Esophagus squamous epithelium (tissue), 5 donors: ENCODE measurements at regions not wholly inside any gene's neighbourhood (a gene's known extent, or its start where the extent isn't known, plus 50 kb on each side); places are given as distances from the start of the nearest gene placed in this dataset.

Source experiments
- DNase-seq: peaks from one replicate; lab custom pipeline; 2025; lab: John Stamatoyannopoulos, UW
- H3K27ac ChIP-seq, 4 donors: fragments of 200-600 bp; sonication (generic); one replicate each; pipeline ENCODE4 v1.5.1; 2016 to 2019; ENCODE audit warnings: mild to moderate bottlenecking in 1 of 4
- H3K27me3 ChIP-seq, 4 donors: fragments of 200-600 bp; sonication (generic); 1 replicate in 3 of 4; 2 replicates in 1 of 4; pipeline versions ENCODE4 v1.5.1 to v1.6.0; 2017 to 2021; ENCODE audit warnings: antibody characterized with exemption in 1 of 4
- H3K36me3 ChIP-seq, 3 donors: fragments of 200-600 bp; sonication (generic); one replicate each; pipeline ENCODE4 v1.5.1; 2016 to 2019
- H3K4me1 ChIP-seq, 3 donors: fragments of 200-600 bp; sonication (generic); one replicate each; pipeline ENCODE4 v1.5.1; 2017 to 2019
- H3K4me3 ChIP-seq, 4 donors: fragments of 200-600 bp; sonication (generic); 1 replicate in 3 of 4; 2 replicates in 1 of 4; pipeline ENCODE4 v1.5.1; 2016 to 2019; ENCODE audit warnings: mild to moderate bottlenecking in 2 of 4, moderate library complexity in 1 of 4
- H3K9me3 ChIP-seq, 3 donors: fragments of 200-600 bp; sonication (generic); one replicate each; pipeline ENCODE4 v1.5.1; 2016 to 2019
- POLR2A ChIP-seq, 4 donors: fragments of 450-650 bp; IDR thresholded peaks; one replicate each; pipeline ENCODE4 v1.6.1; 2017; ENCODE audit warnings: antibody characterized with exemption in 4 of 4, mild to moderate bottlenecking in 4 of 4, moderate library complexity in 3 of 4
- WGBS, 2 donors: methylation state at CpG; one replicate each; pipeline ENCODE4 v1.1.5; 2018; 5-methylcytosine and 5-hydroxymethylcytosine counted together
- intact Hi-C: fragments of 100-400 bp; cut with DNase I; formaldehyde crosslinking; loops from one replicate; pipeline ENCODE4 v1.15.0; 2022
- TF ChIP-seq, protein P1 (sequence below), 6 experiments: fragments of 450-650 bp in 4 of 6; fragments of 200-600 bp in 2 of 6; sonication (generic) in 2 of 6; IDR thresholded peaks; one replicate each; pipeline ENCODE4 v1.5.1; 2016 to 2019; ENCODE audit warnings: antibody characterized with exemption in 6 of 6, mild to moderate bottlenecking in 4 of 6, moderate library complexity in 4 of 6
- donor health status: DM: yes; HTN: yes; CAD: no.

DNA sequence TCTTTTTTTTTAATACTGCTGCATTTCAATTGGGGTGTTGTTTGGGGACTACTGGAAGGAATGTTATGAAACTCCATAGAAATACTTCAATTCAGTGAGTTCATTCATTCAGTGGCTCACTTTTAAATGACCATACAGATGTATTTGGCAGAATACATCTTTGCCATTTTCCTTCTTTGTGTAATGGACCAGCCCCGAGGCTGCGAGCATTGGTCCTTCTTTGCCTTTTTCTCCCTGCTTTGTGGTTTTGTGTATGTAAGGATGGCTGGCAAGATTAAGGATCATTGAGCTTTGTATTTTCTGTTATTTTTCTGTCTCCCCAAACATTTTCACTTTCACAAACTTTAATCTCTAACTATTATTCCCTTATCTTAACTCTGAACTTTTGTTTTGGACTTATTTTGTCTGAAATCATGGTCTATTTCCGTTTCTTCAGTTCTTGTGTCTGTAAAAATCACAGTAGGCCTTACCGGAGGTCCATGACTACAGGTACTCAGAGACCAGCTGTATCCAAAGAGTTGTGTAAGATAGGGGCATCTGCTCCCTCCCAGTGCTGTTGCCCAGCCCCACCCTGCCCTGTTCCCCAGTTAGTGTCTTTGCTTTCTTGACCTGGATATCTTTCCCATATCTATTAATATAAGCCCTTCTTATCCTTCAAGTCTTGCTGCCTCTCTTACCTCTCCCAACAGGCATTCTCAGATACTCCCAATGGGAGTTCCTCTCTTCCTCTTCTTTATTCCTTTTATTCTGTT lies 154.3 kb upstream of the DMRT1 start:
- H3K4me3 ChIP-seq = peak overlapping the region; percentile 10 to 54 (median 34)
- intact Hi-C loops = no loop called here
- no peaks in the 10 kb centered on the region for H3K9me3 ChIP-seq
- peak overlapping the region; percentile 88 to 92 (median 90) for H3K27ac ChIP-seq
- H3K36me3 ChIP-seq = peaks cover 0 to 4% (median 0%) of the 10 kb centered on the region in 3 donors
- DNase-seq = no peak
- no peaks in the 10 kb centered on the region for H3K27me3 ChIP-seq
- H3K4me1 ChIP-seq = peaks cover 27 to 99% (median 70%) of the 10 kb centered on the region in 3 donors
- 91% methylated on average over 4 of the region's 4 CpGs for WGBS, 2 donors
- TF ChIP-seq, protein P1, sequence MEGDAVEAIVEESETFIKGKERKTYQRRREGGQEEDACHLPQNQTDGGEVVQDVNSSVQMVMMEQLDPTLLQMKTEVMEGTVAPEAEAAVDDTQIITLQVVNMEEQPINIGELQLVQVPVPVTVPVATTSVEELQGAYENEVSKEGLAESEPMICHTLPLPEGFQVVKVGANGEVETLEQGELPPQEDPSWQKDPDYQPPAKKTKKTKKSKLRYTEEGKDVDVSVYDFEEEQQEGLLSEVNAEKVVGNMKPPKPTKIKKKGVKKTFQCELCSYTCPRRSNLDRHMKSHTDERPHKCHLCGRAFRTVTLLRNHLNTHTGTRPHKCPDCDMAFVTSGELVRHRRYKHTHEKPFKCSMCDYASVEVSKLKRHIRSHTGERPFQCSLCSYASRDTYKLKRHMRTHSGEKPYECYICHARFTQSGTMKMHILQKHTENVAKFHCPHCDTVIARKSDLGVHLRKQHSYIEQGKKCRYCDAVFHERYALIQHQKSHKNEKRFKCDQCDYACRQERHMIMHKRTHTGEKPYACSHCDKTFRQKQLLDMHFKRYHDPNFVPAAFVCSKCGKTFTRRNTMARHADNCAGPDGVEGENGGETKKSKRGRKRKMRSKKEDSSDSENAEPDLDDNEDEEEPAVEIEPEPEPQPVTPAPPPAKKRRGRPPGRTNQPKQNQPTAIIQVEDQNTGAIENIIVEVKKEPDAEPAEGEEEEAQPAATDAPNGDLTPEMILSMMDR (IDR thresholded peaks at IDR 0.05) = no peak
- no peak for TF ChIP-seq POLR2A (IDR thresholded peaks at IDR 0.05)

DNA sequence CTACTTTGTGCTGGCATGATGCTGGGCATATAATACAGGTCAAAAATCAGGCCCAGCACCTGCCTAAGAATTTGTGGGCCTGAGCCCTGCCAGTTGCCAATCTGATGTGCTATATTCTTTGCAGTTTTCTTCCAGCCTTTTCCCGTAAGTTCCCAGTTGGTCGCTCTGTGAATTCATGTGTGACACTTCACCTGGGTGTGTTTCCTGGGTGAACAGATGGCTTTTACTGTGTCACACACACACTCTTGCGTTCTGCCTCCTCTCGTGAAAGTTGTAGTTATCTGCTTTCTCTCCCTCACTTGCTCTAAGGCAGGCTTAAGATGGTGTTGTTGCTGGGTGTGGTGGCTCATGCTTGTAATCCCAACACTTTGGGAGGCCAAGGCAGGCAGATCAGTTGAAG lies 153.5 kb upstream of the DMRT1 start:
- Histone ChIP-seq H3K36me3 (peaks cover 0 to 4% (median 0%) of the 10 kb centered on the region in 3 donors), H3K9me3 (no peaks in the 10 kb centered on the region), H3K4me1 (peaks cover 23 to 100% (median 72%) of the 10 kb centered on the region in 3 donors), H3K27me3 (no peaks in the 10 kb centered on the region), H3K4me3 (peak overlapping the region; percentile 10 to 54 (median 34)), H3K27ac (peak overlapping the region; percentile 69 to 92 (median 90))
- intact Hi-C loops = no loop called here
- TF ChIP-seq, protein P1 (IDR thresholded peaks at IDR 0.05) = no peak
- no peak for TF ChIP-seq POLR2A (IDR thresholded peaks at IDR 0.05)
- 77 to 80% methylated on average over 4 of the region's 4 CpGs for WGBS, 2 donors
- DNase-seq = no peak

DNA sequence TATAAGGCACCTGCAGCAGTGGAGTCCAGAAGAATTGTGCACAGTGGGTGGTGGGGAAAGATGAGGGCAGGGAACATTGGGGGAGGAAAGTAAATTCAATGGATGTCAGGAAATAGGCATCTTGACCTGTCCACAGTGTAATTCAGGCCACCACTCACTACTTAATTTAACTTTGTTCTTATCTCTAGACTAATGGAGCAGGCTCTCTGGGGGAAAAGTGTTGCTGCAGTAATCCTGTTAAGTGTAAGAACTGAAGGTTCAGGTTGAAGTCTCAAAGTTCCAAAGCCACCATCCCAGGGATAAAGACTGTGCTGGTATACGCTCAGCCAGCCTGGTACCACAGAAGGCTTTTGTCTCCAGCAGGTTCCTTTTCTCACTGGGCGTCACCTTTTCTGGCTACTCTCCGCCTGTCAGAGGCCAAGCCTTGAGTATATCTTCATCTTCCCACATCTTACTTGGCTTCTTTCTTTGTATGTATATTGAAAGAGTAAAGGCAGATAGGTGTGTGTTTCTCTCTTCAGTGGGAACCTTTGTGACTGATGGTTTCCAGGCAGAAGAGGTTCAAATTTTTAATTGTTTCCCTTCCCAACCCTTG lies 150.9 kb upstream of the DMRT1 start:
- H3K27ac ChIP-seq = peak overlapping the region; percentile 33 to 92 (median 74)
- WGBS, 2 donors = 54 to 89% methylated on average over 2 to 3 of the region's 3 CpGs
- H3K9me3 ChIP-seq = no peaks in the 10 kb centered on the region
- no peak for DNase-seq
- intact Hi-C loops = loop anchor here (10.0 kb wide), 1 partner anchor 76 kb away; no protein-coding TSS in a partner anchor
- H3K4me3 ChIP-seq = no peak overlapping the region
- peaks cover 31 to 100% (median 80%) of the 10 kb centered on the region in 3 donors for H3K4me1 ChIP-seq
- H3K36me3 ChIP-seq = peaks cover 0 to 4% (median 0%) of the 10 kb centered on the region in 3 donors
- no peaks in the 10 kb centered on the region for H3K27me3 ChIP-seq
- TF ChIP-seq, protein P1 (IDR thresholded peaks at IDR 0.05) = no peak
- no peak for TF ChIP-seq POLR2A (IDR thresholded peaks at IDR 0.05)

DNA sequence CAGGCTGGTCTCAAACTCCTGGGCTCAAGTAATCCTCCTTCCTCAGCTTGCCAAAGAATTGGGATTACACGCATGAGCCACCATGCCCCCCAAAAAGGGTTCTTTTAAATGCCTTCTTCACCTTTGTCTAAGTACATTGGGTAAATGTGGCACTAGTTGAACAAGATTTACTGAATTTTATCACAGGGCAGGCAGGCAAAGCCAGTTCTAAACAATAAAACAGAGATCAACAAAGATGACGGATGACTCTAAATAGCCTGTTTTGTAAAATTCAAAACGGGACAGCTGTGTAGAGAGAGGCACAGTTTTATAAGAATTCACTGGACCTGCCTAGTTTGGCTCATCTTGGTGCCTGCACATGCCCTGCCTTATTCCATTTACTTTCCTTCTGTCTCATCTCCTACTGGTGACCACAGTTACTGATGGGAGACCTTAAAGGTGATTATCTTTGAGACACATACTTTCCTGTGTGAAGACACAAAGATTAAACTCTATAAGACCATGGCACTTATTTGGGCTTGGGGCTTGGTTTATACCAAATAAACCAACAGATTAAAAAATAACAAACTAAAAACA lies 149.6 kb upstream of the DMRT1 start:
- no peaks in the 10 kb centered on the region for H3K27me3 ChIP-seq
- H3K36me3 ChIP-seq = peaks cover 0 to 4% (median 0%) of the 10 kb centered on the region in 3 donors
- DNase-seq = no peak
- H3K27ac ChIP-seq = peak overlapping the region; percentile 75 to 95 (median 92)
- WGBS, 2 donors = 30 to 40% methylated on average over 3 of the region's 3 CpGs
- H3K9me3 ChIP-seq = no peaks in the 10 kb centered on the region
- no peak overlapping the region for H3K4me3 ChIP-seq
- TF ChIP-seq, protein P1 (IDR thresholded peaks at IDR 0.05) = no peak
- no peak for TF ChIP-seq POLR2A (IDR thresholded peaks at IDR 0.05)
- H3K4me1 ChIP-seq = peaks cover 27 to 100% (median 83%) of the 10 kb centered on the region in 3 donors
- intact Hi-C loops = loop anchor here (10.0 kb wide), 1 partner anchor 77 kb away; no protein-coding TSS in a partner anchor
